GM23338 (cell line): ENCODE measurements at regions not wholly inside any gene's neighbourhood (a gene's known extent, or its start where the extent isn't known, plus 50 kb on each side); places are given as distances from the start of the nearest gene placed in this dataset.

ENCODE experiments used
- ATAC-seq: fragments of 200-7000 bp; cut with Tn5 transposase; 3 replicates; pipeline ENCODE4 v1.9.1; 2020
- DNase-seq: peaks from one replicate; pipeline ENCODE4 v3.0.0-alpha.2; 2015; ENCODE audit warnings: low spot score
- H2AFZ ChIP-seq: fragments of 200-600 bp; sonication (generic); 2 replicates; pipeline ENCODE4 v1.8.0; 2016; ENCODE audit warnings: antibody characterized with exemption, mild to moderate bottlenecking, moderate library complexity
- H3F3A ChIP-seq: fragments of 200-600 bp; sonication (generic); replicated peaks from 2 replicates; pipeline ENCODE4 v1.8.0; 2017; ENCODE audit warnings: antibody characterized with exemption, mixed run types, low read depth
- H3K27ac ChIP-seq: fragments of 200-600 bp; sonication (generic); 2 replicates; pipeline ENCODE4 v1.6.1; 2016; ENCODE audit warnings: low read depth
- H3K27me3 ChIP-seq: fragments of 200-600 bp; sonication (generic); 2 replicates; pipeline ENCODE4 v1.8.0; 2016; ENCODE audit warnings: mild to moderate bottlenecking, mixed run types, moderate library complexity; ENCODE audit not compliant: insufficient read depth
- H3K36me3 ChIP-seq: fragments of 200-600 bp; sonication (generic); 2 replicates; pipeline ENCODE4 v1.8.0; 2016; ENCODE audit warnings: mild to moderate bottlenecking; ENCODE audit not compliant: insufficient read depth
- H3K4me1 ChIP-seq: fragments of 200-600 bp; sonication (generic); 2 replicates; pipeline ENCODE4 v1.8.0; 2016; ENCODE audit warnings: mild to moderate bottlenecking, moderate library complexity; ENCODE audit not compliant: insufficient read depth
- H3K4me2 ChIP-seq: fragments of 200-600 bp; sonication (generic); 2 replicates; pipeline ENCODE4 v1.7.1; 2017; ENCODE audit warnings: mixed run types
- H3K4me3 ChIP-seq: fragments of 200-600 bp; sonication (generic); 2 replicates; pipeline ENCODE4 v1.6.1; 2016; ENCODE audit warnings: mixed run types
- H3K79me2 ChIP-seq: fragments of 200-600 bp; sonication (generic); replicated peaks from 2 replicates; pipeline ENCODE4 v1.8.0; 2017; ENCODE audit warnings: mild to moderate bottlenecking; ENCODE audit not compliant: insufficient read depth
- H3K9me2 ChIP-seq: fragments of 200-600 bp; sonication (generic); 2 replicates; pipeline ENCODE4 v1.8.0; 2017; ENCODE audit not compliant: insufficient read depth
- H4K20me1 ChIP-seq: fragments of 200-600 bp; sonication (generic); replicated peaks from 2 replicates; pipeline ENCODE4 v1.8.0; 2017; ENCODE audit warnings: mild to moderate bottlenecking; ENCODE audit not compliant: insufficient read depth
- H3K27ac Mint-ChIP-seq: 2 replicates; pipeline ENCODE4 v1.8.0; 2020; ENCODE audit warnings: inconsistent platforms, mild to moderate bottlenecking, moderate library complexity, mixed read lengths
- H3K27me3 Mint-ChIP-seq: 3 replicates; pipeline ENCODE4 v1.8.0; 2022; ENCODE audit warnings: low read depth, mild to moderate bottlenecking, moderate library complexity, mixed read lengths, inconsistent platforms; ENCODE audit not compliant: insufficient read depth, poor library complexity
- H3K36me3 Mint-ChIP-seq: 3 replicates; pipeline ENCODE4 v1.8.0; 2021; ENCODE audit warnings: low read depth, mild to moderate bottlenecking, inconsistent platforms, moderate library complexity, mixed read lengths
- H3K4me1 Mint-ChIP-seq: 3 replicates; pipeline ENCODE4 v1.8.0; 2020; ENCODE audit warnings: mild to moderate bottlenecking, inconsistent platforms, mixed read lengths
- H3K4me3 Mint-ChIP-seq: 3 replicates; pipeline ENCODE4 v1.8.0; 2021; ENCODE audit warnings: moderate library complexity, mild to moderate bottlenecking, inconsistent platforms, mixed read lengths
- H3K9me3 Mint-ChIP-seq: 3 replicates; pipeline ENCODE4 v1.8.0; 2020; ENCODE audit warnings: moderate library complexity, mild to moderate bottlenecking, inconsistent platforms, mixed read lengths
- CTCF ChIP-seq, 2 experiments: fragments of 200-600 bp in 1 of 2; sonication (generic) in 1 of 2; conservative IDR thresholded peaks; 2 replicates each; pipeline versions ENCODE4 v1.5.1 to v1.6.1; 2016 to 2017; ENCODE audit warnings: antibody characterized with exemption in 2 of 2, low read depth in 2 of 2, mild to moderate bottlenecking in 2 of 2, moderate library complexity in 1 of 2
- EZH2 ChIP-seq: fragments of 200-600 bp; sonication (generic); IDR thresholded peaks from one replicate; pipeline ENCODE4 v1.8.0; 2017; ENCODE audit warnings: antibody characterized with exemption, mild to moderate bottlenecking, low read depth; ENCODE audit not compliant: unreplicated experiment
- EZH2phosphoT487 ChIP-seq: fragments of 200-600 bp; sonication (generic); IDR thresholded peaks from one replicate; pipeline ENCODE4 v1.8.1; 2018; ENCODE audit warnings: antibody characterized with exemption; ENCODE audit not compliant: unreplicated experiment
- JUNB ChIP-seq: IDR thresholded peaks from one replicate; pipeline ENCODE4 v1.6.1; 2016; ENCODE audit warnings: antibody characterized with exemption; ENCODE audit not compliant: unreplicated experiment
- ZNF114 ChIP-seq: fragments of 250-450 bp; sonication (Bioruptor Pico); IDR thresholded peaks from 2 replicates; pipeline ENCODE4 v1.5.0; 2020; ENCODE audit warnings: mild to moderate bottlenecking, moderate library complexity
- TF ChIP-seq, protein P1 (sequence below): fragments of 250-450 bp; sonication (Bioruptor Pico); IDR thresholded peaks from 2 replicates; pipeline ENCODE4 v1.5.0; 2020; ENCODE audit warnings: mild to moderate bottlenecking, moderate library complexity

GRCh38 chr9:81771571-81771970, 82.2 kb upstream of the TLE1 start (continued):
- TF ChIP-seq CTCF (conservative IDR thresholded peaks at IDR 0.05; ENCODE audit: low read depth in 2 of 2), result no peak
- TF ChIP-seq, protein P1, sequence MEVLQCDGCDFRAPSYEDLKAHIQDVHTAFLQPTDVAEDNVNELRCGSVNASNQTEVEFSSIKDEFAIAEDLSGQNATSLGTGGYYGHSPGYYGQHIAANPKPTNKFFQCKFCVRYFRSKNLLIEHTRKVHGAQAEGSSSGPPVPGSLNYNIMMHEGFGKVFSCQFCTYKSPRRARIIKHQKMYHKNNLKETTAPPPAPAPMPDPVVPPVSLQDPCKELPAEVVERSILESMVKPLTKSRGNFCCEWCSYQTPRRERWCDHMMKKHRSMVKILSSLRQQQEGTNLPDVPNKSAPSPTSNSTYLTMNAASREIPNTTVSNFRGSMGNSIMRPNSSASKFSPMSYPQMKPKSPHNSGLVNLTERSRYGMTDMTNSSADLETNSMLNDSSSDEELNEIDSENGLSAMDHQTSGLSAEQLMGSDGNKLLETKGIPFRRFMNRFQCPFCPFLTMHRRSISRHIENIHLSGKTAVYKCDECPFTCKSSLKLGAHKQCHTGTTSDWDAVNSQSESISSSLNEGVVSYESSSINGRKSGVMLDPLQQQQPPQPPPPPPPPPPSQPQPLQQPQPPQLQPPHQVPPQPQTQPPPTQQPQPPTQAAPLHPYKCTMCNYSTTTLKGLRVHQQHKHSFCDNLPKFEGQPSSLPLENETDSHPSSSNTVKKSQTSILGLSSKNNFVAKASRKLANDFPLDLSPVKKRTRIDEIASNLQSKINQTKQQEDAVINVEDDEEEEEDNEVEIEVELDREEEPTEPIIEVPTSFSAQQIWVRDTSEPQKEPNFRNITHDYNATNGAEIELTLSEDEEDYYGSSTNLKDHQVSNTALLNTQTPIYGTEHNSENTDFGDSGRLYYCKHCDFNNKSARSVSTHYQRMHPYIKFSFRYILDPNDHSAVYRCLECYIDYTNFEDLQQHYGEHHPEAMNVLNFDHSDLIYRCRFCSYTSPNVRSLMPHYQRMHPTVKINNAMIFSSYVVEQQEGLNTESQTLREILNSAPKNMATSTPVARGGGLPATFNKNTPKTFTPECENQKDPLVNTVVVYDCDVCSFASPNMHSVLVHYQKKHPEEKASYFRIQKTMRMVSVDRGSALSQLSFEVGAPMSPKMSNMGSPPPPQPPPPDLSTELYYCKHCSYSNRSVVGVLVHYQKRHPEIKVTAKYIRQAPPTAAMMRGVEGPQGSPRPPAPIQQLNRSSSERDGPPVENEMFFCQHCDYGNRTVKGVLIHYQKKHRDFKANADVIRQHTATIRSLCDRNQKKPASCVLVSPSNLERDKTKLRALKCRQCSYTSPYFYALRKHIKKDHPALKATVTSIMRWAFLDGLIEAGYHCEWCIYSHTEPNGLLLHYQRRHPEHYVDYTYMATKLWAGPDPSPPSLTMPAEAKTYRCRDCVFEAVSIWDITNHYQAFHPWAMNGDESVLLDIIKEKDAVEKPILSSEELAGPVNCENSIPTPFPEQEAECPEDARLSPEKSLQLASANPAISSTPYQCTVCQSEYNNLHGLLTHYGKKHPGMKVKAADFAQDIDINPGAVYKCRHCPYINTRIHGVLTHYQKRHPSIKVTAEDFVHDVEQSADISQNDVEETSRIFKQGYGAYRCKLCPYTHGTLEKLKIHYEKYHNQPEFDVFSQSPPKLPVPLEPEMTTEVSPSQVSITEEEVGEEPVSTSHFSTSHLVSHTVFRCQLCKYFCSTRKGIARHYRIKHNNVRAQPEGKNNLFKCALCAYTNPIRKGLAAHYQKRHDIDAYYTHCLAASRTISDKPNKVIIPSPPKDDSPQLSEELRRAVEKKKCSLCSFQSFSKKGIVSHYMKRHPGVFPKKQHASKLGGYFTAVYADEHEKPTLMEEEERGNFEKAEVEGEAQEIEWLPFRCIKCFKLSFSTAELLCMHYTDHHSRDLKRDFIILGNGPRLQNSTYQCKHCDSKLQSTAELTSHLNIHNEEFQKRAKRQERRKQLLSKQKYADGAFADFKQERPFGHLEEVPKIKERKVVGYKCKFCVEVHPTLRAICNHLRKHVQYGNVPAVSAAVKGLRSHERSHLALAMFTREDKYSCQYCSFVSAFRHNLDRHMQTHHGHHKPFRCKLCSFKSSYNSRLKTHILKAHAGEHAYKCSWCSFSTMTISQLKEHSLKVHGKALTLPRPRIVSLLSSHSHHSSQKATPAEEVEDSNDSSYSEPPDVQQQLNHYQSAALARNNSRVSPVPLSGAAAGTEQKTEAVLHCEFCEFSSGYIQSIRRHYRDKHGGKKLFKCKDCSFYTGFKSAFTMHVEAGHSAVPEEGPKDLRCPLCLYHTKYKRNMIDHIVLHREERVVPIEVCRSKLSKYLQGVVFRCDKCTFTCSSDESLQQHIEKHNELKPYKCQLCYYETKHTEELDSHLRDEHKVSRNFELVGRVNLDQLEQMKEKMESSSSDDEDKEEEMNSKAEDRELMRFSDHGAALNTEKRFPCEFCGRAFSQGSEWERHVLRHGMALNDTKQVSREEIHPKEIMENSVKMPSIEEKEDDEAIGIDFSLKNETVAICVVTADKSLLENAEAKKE, result no peak
- no peak for TF ChIP-seq EZH2
- TF ChIP-seq ZNF114, result no peak

GRCh38 chr9:81772144-81772543, 82.8 kb upstream of the TLE1 start:
- TF ChIP-seq JUNB (no peak), EZH2phosphoT487 (no peak), ZNF114 (no peak)
- TF ChIP-seq, protein P1, result no peak
- H3K27ac Mint-ChIP-seq, result no peak overlapping the region

More at GRCh38 chr9:81772144-81772543, 82.8 kb upstream of the TLE1 start:
- H3K36me3 ChIP-seq, result no peaks in the 10 kb centered on the region
- peaks cover 4% of the 10 kb centered on the region; the same call in 1 of the 3 replicates for H3K36me3 Mint-ChIP-seq
- no peaks in the 10 kb centered on the region for H3K79me2 ChIP-seq
- H3K27ac ChIP-seq, result no peak overlapping the region
- no peaks in the 10 kb centered on the region for H3K9me2 ChIP-seq
- DNase-seq (no peak), ATAC-seq (no peak)
- H3K4me1 ChIP-seq, result no peaks in the 10 kb centered on the region
- no peaks in the 10 kb centered on the region for H3K4me1 Mint-ChIP-seq
- no peak overlapping the region for H3K4me2 ChIP-seq
- no peak overlapping the region for H3K4me3 Mint-ChIP-seq
- no peaks in the 10 kb centered on the region for H3K27me3 ChIP-seq
- H4K20me1 ChIP-seq, result no peaks in the 10 kb centered on the region
- H3K27me3 Mint-ChIP-seq, result peaks cover 3% of the 10 kb centered on the region
- no peaks in the 10 kb centered on the region for H3F3A ChIP-seq
- H3K4me3 ChIP-seq, result no peak overlapping the region
- H3K9me3 Mint-ChIP-seq, result peaks cover 8% of the 10 kb centered on the region; the same call in 2 of the 3 replicates
- no peak overlapping the region for H2AFZ ChIP-seq
